H1 (cell line): ENCODE measurements at regions not wholly inside any gene's neighbourhood (a gene's known extent, or its start where the extent isn't known, plus 50 kb on each side); places are given as distances from the start of the nearest gene placed in this dataset.

ENCODE experiments used
- CTCF ChIA-PET: fragments of 300-600 bp; sonication (Branson Sonifier 250); formaldehyde crosslinking; loops from one replicate; lab custom pipeline; 2021; ENCODE audit not compliant: partially characterized antibody; lab: Charles Lee
- POLR2A ChIA-PET: fragments of 300-600 bp; sonication (Branson Sonifier 250); formaldehyde crosslinking; loops from one replicate; lab custom pipeline; 2021; ENCODE audit warnings: inconsistent platforms; ENCODE audit not compliant: partially characterized antibody; lab: Charles Lee
- DNase-seq, 2 experiments: peaks; one replicate each; pipeline versions ENCODE4 v3.0.0 to v3.0.0-alpha.2; 2010 to 2022; ENCODE audit warnings: low spot score in 2 of 2, low read depth in 1 of 2, mixed read lengths in 1 of 2
- FAIRE-seq: peaks from 2 replicates; lab custom pipeline; 2011; peaks lifted over from hg19 to GRCh38; lab: Jason Lieb, UNC
- H2AFZ ChIP-seq: 2 replicates; pipeline ENCODE4 v1.8.1; 2012; ENCODE audit warnings: low read length, inconsistent platforms
- H2AK5ac ChIP-seq: 2 replicates; pipeline ENCODE4 v1.6.1; 2013; ENCODE audit warnings: low read depth, low read length
- H2BK120ac ChIP-seq: replicated peaks from 2 replicates; pipeline ENCODE3; 2013; ENCODE audit warnings: low read depth, low read length, inconsistent platforms
- H2BK12ac ChIP-seq: 2 replicates; pipeline ENCODE4 v1.6.1; 2013; ENCODE audit warnings: low read depth, low read length
- H2BK15ac ChIP-seq: 2 replicates; pipeline ENCODE4 v1.6.1; 2013; ENCODE audit warnings: low read length
- H2BK20ac ChIP-seq: 2 replicates; pipeline ENCODE4 v1.6.1; 2013; ENCODE audit warnings: low read length
- H2BK5ac ChIP-seq: 2 replicates; pipeline ENCODE4 v1.6.1; 2013; ENCODE audit warnings: low read depth, low read length
- H3K14ac ChIP-seq: 2 replicates; pipeline ENCODE4 v1.6.1; 2013; ENCODE audit warnings: inconsistent platforms; ENCODE audit not compliant: insufficient read length
- H3K18ac ChIP-seq: 2 replicates; pipeline ENCODE4 v1.6.1; 2013; ENCODE audit warnings: low read length; ENCODE audit errors: extremely low read depth
- H3K23ac ChIP-seq: 2 replicates; pipeline ENCODE4 v1.6.1; 2013; ENCODE audit warnings: inconsistent platforms; ENCODE audit not compliant: insufficient read length
- H3K23me2 ChIP-seq: 2 replicates; pipeline ENCODE4 v1.6.1; 2013; ENCODE audit warnings: low read depth, low read length
- H3K27ac ChIP-seq: 2 replicates; pipeline ENCODE4 v1.6.1; 2011; ENCODE audit warnings: low read depth, low read length, inconsistent platforms
- H3K27me3 ChIP-seq, 4 experiments: replicated peaks in 1 of 4; 1 replicate in 1 of 4; 2 replicates in 3 of 4; pipeline versions ENCODE4 v1.6.1 to v1.8.1; 2011 to 2013; ENCODE audit warnings: low read length in 3 of 4, mild to moderate bottlenecking in 3 of 4, inconsistent platforms in 2 of 4, mixed read lengths in 2 of 4, moderate library complexity in 1 of 4; ENCODE audit not compliant: control insufficient read depth in 3 of 4, insufficient read depth in 3 of 4; ENCODE audit errors: extremely low read depth in 1 of 4
- H3K36me3 ChIP-seq, 4 experiments: 2 replicates each; pipeline versions ENCODE4 v1.6.1 to v1.8.1; 2011 to 2013; ENCODE audit warnings: mild to moderate bottlenecking in 4 of 4, low read length in 3 of 4, moderate library complexity in 2 of 4, control low read depth in 1 of 4, inconsistent platforms in 1 of 4; ENCODE audit not compliant: insufficient read depth in 4 of 4, control insufficient read depth in 2 of 4
- H3K4ac ChIP-seq: replicated peaks from 2 replicates; pipeline ENCODE3; 2013; ENCODE audit warnings: low read length, low read depth, mixed read lengths, inconsistent platforms; ENCODE audit not compliant: insufficient read length
- H3K4me1 ChIP-seq, 4 experiments: replicated peaks in 1 of 4; 1 replicate in 1 of 4; 2 replicates in 3 of 4; pipeline versions ENCODE4 v1.6.1 to v1.8.1; 2011 to 2013; ENCODE audit warnings: low read length in 3 of 4, inconsistent platforms in 2 of 4, mixed read lengths in 1 of 4; ENCODE audit not compliant: insufficient read depth in 4 of 4, control insufficient read depth in 3 of 4
- H3K4me2 ChIP-seq, 2 experiments: 2 replicates each; pipeline versions ENCODE4 v1.6.1 to v1.8.1; 2011 to 2013; ENCODE audit warnings: low read depth in 2 of 2, low read length in 2 of 2, control low read depth in 1 of 2, inconsistent platforms in 1 of 2, mild to moderate bottlenecking in 1 of 2; ENCODE audit not compliant: insufficient read depth in 1 of 2
- H3K4me3 ChIP-seq, 4 experiments: fragments of 200-600, 300-600 bp in 1 of 4; sonication (generic), shearing (Covaris generic), sonication (Bioruptor Twin) in 1 of 4; 2 replicates each; pipeline versions ENCODE4 v1.5.1 to v1.8.1; 2011 to 2016; ENCODE audit warnings: low read length in 4 of 4, low read depth in 3 of 4, control low read depth in 2 of 4, inconsistent platforms in 2 of 4, mild to moderate bottlenecking in 2 of 4, mixed read lengths in 1 of 4, moderate library complexity in 1 of 4; ENCODE audit not compliant: insufficient read depth in 2 of 4; ENCODE audit errors: extremely low read depth in 1 of 4
- H3K56ac ChIP-seq: replicated peaks from 2 replicates; pipeline ENCODE3; 2013; ENCODE audit warnings: low read depth, mild to moderate bottlenecking, mixed read lengths, low read length, inconsistent platforms; ENCODE audit not compliant: insufficient read length
- H3K79me1 ChIP-seq: 2 replicates; pipeline ENCODE4 v1.6.1; 2013; ENCODE audit warnings: low read depth, low read length, control low read depth
- H3K79me2 ChIP-seq, 2 experiments: 2 replicates each; pipeline versions ENCODE4 v1.6.1 to v1.8.1; 2012 to 2013; ENCODE audit warnings: low read length in 2 of 2, mild to moderate bottlenecking in 2 of 2, inconsistent platforms in 1 of 2; ENCODE audit not compliant: insufficient read depth in 2 of 2, control insufficient read depth in 1 of 2
- H3K9ac ChIP-seq, 4 experiments: replicated peaks in 1 of 4; 1 replicate in 1 of 4; 2 replicates in 3 of 4; pipeline versions ENCODE4 v1.6.1 to v1.8.1; 2011 to 2013; ENCODE audit warnings: low read depth in 3 of 4, low read length in 3 of 4, control low read depth in 2 of 4, mild to moderate bottlenecking in 2 of 4, moderate library complexity in 2 of 4, inconsistent platforms in 1 of 4; ENCODE audit errors: extremely low read depth in 1 of 4
- H3K9me3 ChIP-seq, 2 experiments: 2 replicates each; pipeline versions ENCODE4 v1.6.1 to v1.8.1; 2012 to 2013; ENCODE audit warnings: mild to moderate bottlenecking in 2 of 2, moderate library complexity in 2 of 2, control low read depth in 1 of 2, inconsistent platforms in 1 of 2, low read depth in 1 of 2, low read length in 1 of 2, mixed read lengths in 1 of 2; ENCODE audit not compliant: insufficient read depth in 2 of 2
- H4K20me1 ChIP-seq, 2 experiments: replicated peaks in 1 of 2; 2 replicates each; pipeline versions ENCODE3 to v1.8.1; 2011 to 2013; ENCODE audit warnings: inconsistent platforms in 2 of 2, low read length in 2 of 2, mild to moderate bottlenecking in 1 of 2; ENCODE audit not compliant: insufficient read depth in 2 of 2, control insufficient read depth in 1 of 2
- H4K5ac ChIP-seq: 2 replicates; pipeline ENCODE4 v1.6.1; 2013; ENCODE audit warnings: low read length, low read depth, mixed read lengths, inconsistent platforms; ENCODE audit not compliant: insufficient read length
- H4K8ac ChIP-seq: 2 replicates; pipeline ENCODE4 v1.8.0; 2013; ENCODE audit warnings: mild to moderate bottlenecking, moderate library complexity, low read length, inconsistent platforms; ENCODE audit not compliant: insufficient read depth; ENCODE audit errors: extremely low read depth
- H4K91ac ChIP-seq: replicated peaks from 2 replicates; pipeline ENCODE3; 2013; ENCODE audit warnings: low read length, mixed read lengths, inconsistent platforms; ENCODE audit not compliant: insufficient read length
- HDAC6 ChIP-seq: IDR thresholded peaks from one replicate; pipeline ENCODE4 v1.7.1; 2012; ENCODE audit warnings: low read depth, mild to moderate bottlenecking, inconsistent platforms, low read length, moderate library complexity
- KDM5A ChIP-seq: fragments of 200-600 bp; IDR thresholded peaks from 2 replicates; pipeline ENCODE4 v1.7.1; 2012; ENCODE audit warnings: mild to moderate bottlenecking, low read length, inconsistent platforms, mixed read lengths
- PHF8 ChIP-seq: fragments of 200-600 bp; sonication (generic); conservative IDR thresholded peaks from 2 replicates; pipeline ENCODE4 v1.7.1; 2012; ENCODE audit warnings: low read depth, mild to moderate bottlenecking, inconsistent platforms, low read length, moderate library complexity
- SIRT6 ChIP-seq: IDR thresholded peaks from one replicate; pipeline ENCODE4 v1.7.1; 2012; ENCODE audit warnings: low read length, inconsistent platforms
- SP4 ChIP-seq: IDR thresholded peaks from 2 replicates; pipeline ENCODE4 v1.6.1; 2012; ENCODE audit warnings: low read length, inconsistent platforms
- WGBS, 2 experiments: shearing (Covaris generic) in 1 of 2; methylation state at CpG; one replicate each; pipeline versions ENCODE4 v1.1.6 to v1.1.7; 2013 to 2015; ENCODE audit warnings: low lambda C conversion rate in 2 of 2, mixed read lengths in 2 of 2, inconsistent platforms in 1 of 2, low coverage in 1 of 2, missing lambda C conversion rate in 1 of 2; ENCODE audit not compliant: insufficient replicate concordance in 2 of 2, insufficient coverage in 1 of 2, insufficient read length in 1 of 2; ENCODE audit errors: extremely low coverage in 1 of 2, missing lambda C conversion rate in 1 of 2; 5-methylcytosine and 5-hydroxymethylcytosine counted together

DNA sequence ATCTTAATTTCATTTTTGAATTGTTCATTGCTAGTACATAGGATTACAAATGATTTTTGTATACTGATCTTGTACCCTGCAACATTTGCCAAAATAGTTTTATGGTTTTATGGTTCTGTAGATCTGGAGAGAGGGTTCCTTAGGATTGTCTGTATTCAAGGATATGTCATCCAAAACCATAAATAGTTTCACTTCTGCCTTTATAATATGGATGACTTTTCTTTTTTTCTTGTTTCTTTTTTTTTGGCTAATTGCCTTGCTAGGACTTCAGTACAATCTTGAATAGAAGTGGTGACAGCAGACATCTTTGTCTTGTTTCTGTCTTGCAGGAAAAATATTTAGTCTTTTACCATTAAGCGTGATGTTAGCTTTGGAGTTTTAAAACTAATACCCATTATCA lies 383.9 kb upstream of the HS6ST1 start:
- H2BK120ac ChIP-seq, result no peak overlapping the region
- POLR2A ChIA-PET, result no interaction called here
- no peak overlapping the region for H3K9ac ChIP-seq
- H2BK15ac ChIP-seq, result no peak overlapping the region
- no peaks in the 10 kb centered on the region for H3K79me2 ChIP-seq
- H3K4me2 ChIP-seq, result no peak overlapping the region
- no peak overlapping the region for H2AK5ac ChIP-seq
- no peak overlapping the region for H2BK12ac ChIP-seq
- no peaks in the 10 kb centered on the region; a peak in 1 of 8 replicates for H3K36me3 ChIP-seq
- WGBS, 2 experiments, result 89% methylated on average over 1 of the region's 1 CpG; no CpG with 5 or more reads in 1 of the 2 experiments
- H3K23me2 ChIP-seq, result no peaks in the 10 kb centered on the region
- no peak overlapping the region for H4K91ac ChIP-seq
- no peak overlapping the region for H4K8ac ChIP-seq
- no peak overlapping the region for H4K5ac ChIP-seq
- no peaks in the 10 kb centered on the region for H4K20me1 ChIP-seq
- DNase-seq (no peak), FAIRE-seq (no peak)
- no peaks in the 10 kb centered on the region for H3K79me1 ChIP-seq
- TF ChIP-seq SP4 (no peak), HDAC6 (no peak), SIRT6 (no peak), PHF8 (no peak), KDM5A (no peak)
- H2BK5ac ChIP-seq, result no peak overlapping the region
- no peak overlapping the region for H2AFZ ChIP-seq
- no peak overlapping the region for H3K14ac ChIP-seq
- H3K9me3 ChIP-seq, result peaks cover 9 to 16% of the 10 kb centered on the region in 2 experiments
- H3K27me3 ChIP-seq, result no peaks in the 10 kb centered on the region; a peak in 1 of 7 replicates
- no peak overlapping the region for H3K18ac ChIP-seq
- H3K4ac ChIP-seq, result no peak overlapping the region
- CTCF ChIA-PET, result interaction anchor here (1.3 kb wide), 1 partner anchor 12 kb away, joined by 4 read pairs; no protein-coding TSS in a partner anchor
- no peak overlapping the region for H3K27ac ChIP-seq
- no peak overlapping the region for H2BK20ac ChIP-seq
- H3K23ac ChIP-seq, result no peak overlapping the region
- H3K56ac ChIP-seq, result no peak overlapping the region
- no peaks in the 10 kb centered on the region for H3K4me1 ChIP-seq
- H3K4me3 ChIP-seq, result no peak overlapping the region
